ENCODE measurements at regions not wholly inside any gene's neighbourhood (a gene's known extent, or its start where the extent isn't known, plus 50 kb on each side); places are given as distances from the start of the nearest gene placed in this dataset.
A peak's percentile ranks its signal among the peaks of the same experiment; 100 is the strongest.

- DNase-seq, result peak; percentile 73
Observed at GRCh38 chr7:26549281-26549944, 257.8 kb downstream of the SNX10 start.

GRCh38 chr7:26550492-26550891, 258.8 kb downstream of the SNX10 start:
- Histone ChIP-seq H3K27me3 (replicated peaks in 1 of 7) (peaks cover 0 to 56% (median 0%) of the 10 kb centered on the region in 7 donors), H3K36me3 (no peaks in the 10 kb centered on the region), H3K4me3 (no peak overlapping the region), H3K4me1 (peaks cover 0 to 6% (median 0%) of the 10 kb centered on the region in 6 donors), H3K27ac (no peak overlapping the region), H3K9me3 (peaks cover 0 to 12% (median 6%) of the 10 kb centered on the region in 8 donors)
- WGBS, 5 donors, result 54 to 76% (median 68%) methylated on average over 5 of the region's 5 CpGs
- TF ChIP-seq POLR2AphosphoS5 (IDR thresholded peaks at IDR 0.05), result no peak
- TF ChIP-seq CTCF (IDR thresholded peaks at IDR 0.05 in 8 of 11, conservative IDR thresholded peaks at IDR 0.05 in 3 of 11), result no peak
- no peak for TF ChIP-seq POLR2A (IDR thresholded peaks at IDR 0.05)
- intact Hi-C loops (cut with DNase I; ENCODE audit: low total_unique reads), result no loop called here
- DNase-seq, result no peak

More at GRCh38 chr7:26549281-26549944, 257.8 kb downstream of the SNX10 start:
- Histone ChIP-seq H3K27me3 (replicated peaks in 1 of 7) (peaks cover 0 to 50% (median 0%) of the 10 kb centered on the region in 7 donors), H3K4me3 (no peak overlapping the region), H3K27ac (peak overlapping the region in 5 of 8 donors; percentile 37 to 47 (median 44)), H3K9me3 (peaks cover 0 to 12% (median 6%) of the 10 kb centered on the region in 8 donors), H3K36me3 (no peaks in the 10 kb centered on the region), H3K4me1 (peaks cover 0 to 6% (median 0%) of the 10 kb centered on the region in 6 donors)
- WGBS, 5 donors, result 42 to 51% (median 44%) methylated on average over 11 of the region's 11 CpGs
- intact Hi-C loops (cut with DNase I; ENCODE audit: low total_unique reads), result no loop called here
- TF ChIP-seq POLR2AphosphoS5 (IDR thresholded peaks at IDR 0.05) (peak; percentile 43 to 70 (median 66)), CTCF (IDR thresholded peaks at IDR 0.05 in 8 of 11, conservative IDR thresholded peaks at IDR 0.05 in 3 of 11) (no peak), POLR2A (IDR thresholded peaks at IDR 0.05) (no peak)

- H3K4me1 ChIP-seq, result peaks cover 0 to 6% (median 0%) of the 10 kb centered on the region in 6 donors
- 84 to 92% (median 88%) methylated on average over 9 of the region's 9 CpGs for WGBS, 5 donors
- no peak overlapping the region for H3K27ac ChIP-seq
- H3K27me3 ChIP-seq (replicated peaks in 1 of 7), result peaks cover 0 to 48% (median 0%) of the 10 kb centered on the region in 7 donors
- peaks cover 0 to 12% (median 6%) of the 10 kb centered on the region in 8 donors for H3K9me3 ChIP-seq
- no peak overlapping the region for H3K4me3 ChIP-seq
- no peaks in the 10 kb centered on the region for H3K36me3 ChIP-seq
- intact Hi-C loops (cut with DNase I; ENCODE audit: low total_unique reads), result no loop called here
- TF ChIP-seq POLR2AphosphoS5 (IDR thresholded peaks at IDR 0.05), result no peak
- no peak for DNase-seq
Observed at GRCh38 chr7:26551740-26552139, 260.1 kb downstream of the SNX10 start.

- no peak for TF ChIP-seq CTCF (IDR thresholded peaks at IDR 0.05 in 8 of 11, conservative IDR thresholded peaks at IDR 0.05 in 3 of 11)
- Histone ChIP-seq H3K27ac (no peak overlapping the region), H3K4me3 (no peak overlapping the region), H3K4me1 (peaks cover 0 to 6% (median 0%) of the 10 kb centered on the region in 6 donors), H3K36me3 (no peaks in the 10 kb centered on the region), H3K9me3 (peaks cover 0 to 3% (median under 1%) of the 10 kb centered on the region in 8 donors), H3K27me3 (replicated peaks in 1 of 7) (peaks cover 0 to 37% (median 0%) of the 10 kb centered on the region in 7 donors)
- intact Hi-C loops (cut with DNase I; ENCODE audit: low total_unique reads), result no loop called here
- 34 to 55% (median 40%) methylated on average over 2 of the region's 2 CpGs for WGBS, 5 donors
- no peak for DNase-seq
Observed at GRCh38 chr7:26553128-26553527, 261.5 kb downstream of the SNX10 start.

All from spleen (tissue), 11 donors.